DND-41 (cell line): ENCODE measurements at regions not wholly inside any gene's neighbourhood (a gene's known extent, or its start where the extent isn't known, plus 50 kb on each side); places are given as distances from the start of the nearest gene placed in this dataset.

Experiments used
- ATAC-seq: fragments of 200-7000 bp; cut with Tn5 transposase; 3 replicates; pipeline ENCODE4 v1.9.1; 2021; ENCODE audit warnings: low read depth; ENCODE audit not compliant: insufficient read depth
- DNase-seq: peaks from one replicate; pipeline ENCODE4 v3.0.0-alpha.2; 2020
- H2AFZ ChIP-seq: 2 replicates; pipeline ENCODE4 v1.6.0; 2012; ENCODE audit warnings: low read depth, low read length
- H3K27ac ChIP-seq: 2 replicates; pipeline ENCODE4 v1.5.1; 2012; ENCODE audit warnings: low read length, inconsistent platforms
- H3K27me3 ChIP-seq: fragments of 200-600 bp; sonication (generic); 2 replicates; pipeline ENCODE4 v1.6.0; 2012; ENCODE audit warnings: low read length, mild to moderate bottlenecking, inconsistent platforms; ENCODE audit not compliant: insufficient read depth, poor library complexity
- H3K36me3 ChIP-seq: 2 replicates; pipeline ENCODE4 v1.5.1; 2012; ENCODE audit warnings: low read length, inconsistent platforms; ENCODE audit not compliant: insufficient read depth
- H3K4me1 ChIP-seq: 2 replicates; pipeline ENCODE4 v1.5.1; 2012; ENCODE audit warnings: mild to moderate bottlenecking, low read length; ENCODE audit not compliant: insufficient read depth
- H3K4me2 ChIP-seq: 2 replicates; pipeline ENCODE4 v1.6.0; 2012; ENCODE audit warnings: mild to moderate bottlenecking, moderate library complexity, low read length, inconsistent platforms; ENCODE audit not compliant: insufficient read depth
- H3K4me3 ChIP-seq, 2 experiments: fragments of 200-600 bp in 1 of 2; shearing (Covaris generic) in 1 of 2; 2 replicates each; pipeline ENCODE4 v1.5.1; 2012 to 2016; ENCODE audit warnings: inconsistent platforms in 2 of 2, low read length in 2 of 2, mild to moderate bottlenecking in 2 of 2, low read depth in 1 of 2, moderate library complexity in 1 of 2
- H3K79me2 ChIP-seq: 2 replicates; pipeline ENCODE4 v1.6.0; 2012; ENCODE audit warnings: low read length, inconsistent platforms; ENCODE audit not compliant: insufficient read depth
- H3K9ac ChIP-seq: 2 replicates; pipeline ENCODE4 v1.6.0; 2012; ENCODE audit warnings: low read depth, mild to moderate bottlenecking, inconsistent platforms, low read length, moderate library complexity
- H3K9me3 ChIP-seq: 2 replicates; pipeline ENCODE4 v1.5.1; 2012; ENCODE audit warnings: low read length, moderate library complexity, mild to moderate bottlenecking, inconsistent platforms; ENCODE audit not compliant: insufficient read depth, severe bottlenecking
- H4K20me1 ChIP-seq: 2 replicates; pipeline ENCODE4 v1.6.0; 2012; ENCODE audit warnings: low read length; ENCODE audit not compliant: insufficient read depth
- EZH2 ChIP-seq: IDR thresholded peaks from 3 replicates; pipeline ENCODE4 v1.6.1; 2012; ENCODE audit warnings: borderline replicate concordance, low read depth, mild to moderate bottlenecking, moderate library complexity, low read length, inconsistent platforms; ENCODE audit not compliant: severe bottlenecking
- TF ChIP-seq, protein P1 (sequence below): IDR thresholded peaks from 2 replicates; pipeline ENCODE4 v1.5.1; 2012; ENCODE audit warnings: borderline replicate concordance, low read length, moderate library complexity, mild to moderate bottlenecking; ENCODE audit not compliant: poor library complexity, severe bottlenecking; ENCODE audit errors: extremely low read depth

DNA sequence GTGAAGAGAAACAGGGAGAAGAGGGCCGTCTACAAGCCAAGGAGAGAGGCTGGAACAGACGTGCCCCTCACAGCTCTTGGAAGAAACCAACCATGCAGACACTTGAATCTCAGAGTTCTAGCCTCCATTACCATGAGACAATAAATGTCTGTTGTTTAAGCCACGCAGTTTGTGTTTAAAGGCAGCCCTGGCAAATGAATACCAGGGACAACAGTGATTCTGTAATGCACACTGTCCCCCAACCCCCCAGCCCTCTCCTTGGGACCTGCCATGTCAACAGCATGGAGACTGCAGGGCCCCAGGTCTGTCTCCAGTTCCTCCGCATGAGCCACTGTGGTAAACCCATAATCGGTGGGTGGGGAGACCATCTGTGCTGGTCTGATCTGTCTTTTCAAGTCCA, 348.0 kb upstream of the KLF3 start:
- Histone ChIP-seq H3K4me2 (no peak overlapping the region), H3K9ac (no peak overlapping the region), H3K27ac (no peak overlapping the region), H3K4me3 (no peak overlapping the region), H3K36me3 (no peaks in the 10 kb centered on the region), H3K9me3 (no peaks in the 10 kb centered on the region), H3K4me1 (peaks cover 32% of the 10 kb centered on the region), H3K27me3 (no peaks in the 10 kb centered on the region), H2AFZ (no peak overlapping the region), H3K79me2 (no peaks in the 10 kb centered on the region), H4K20me1 (no peaks in the 10 kb centered on the region)
- no peak for ATAC-seq
- DNase-seq = no peak
- TF ChIP-seq, protein P1, sequence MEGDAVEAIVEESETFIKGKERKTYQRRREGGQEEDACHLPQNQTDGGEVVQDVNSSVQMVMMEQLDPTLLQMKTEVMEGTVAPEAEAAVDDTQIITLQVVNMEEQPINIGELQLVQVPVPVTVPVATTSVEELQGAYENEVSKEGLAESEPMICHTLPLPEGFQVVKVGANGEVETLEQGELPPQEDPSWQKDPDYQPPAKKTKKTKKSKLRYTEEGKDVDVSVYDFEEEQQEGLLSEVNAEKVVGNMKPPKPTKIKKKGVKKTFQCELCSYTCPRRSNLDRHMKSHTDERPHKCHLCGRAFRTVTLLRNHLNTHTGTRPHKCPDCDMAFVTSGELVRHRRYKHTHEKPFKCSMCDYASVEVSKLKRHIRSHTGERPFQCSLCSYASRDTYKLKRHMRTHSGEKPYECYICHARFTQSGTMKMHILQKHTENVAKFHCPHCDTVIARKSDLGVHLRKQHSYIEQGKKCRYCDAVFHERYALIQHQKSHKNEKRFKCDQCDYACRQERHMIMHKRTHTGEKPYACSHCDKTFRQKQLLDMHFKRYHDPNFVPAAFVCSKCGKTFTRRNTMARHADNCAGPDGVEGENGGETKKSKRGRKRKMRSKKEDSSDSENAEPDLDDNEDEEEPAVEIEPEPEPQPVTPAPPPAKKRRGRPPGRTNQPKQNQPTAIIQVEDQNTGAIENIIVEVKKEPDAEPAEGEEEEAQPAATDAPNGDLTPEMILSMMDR = no peak
- no peak for TF ChIP-seq EZH2

DNA sequence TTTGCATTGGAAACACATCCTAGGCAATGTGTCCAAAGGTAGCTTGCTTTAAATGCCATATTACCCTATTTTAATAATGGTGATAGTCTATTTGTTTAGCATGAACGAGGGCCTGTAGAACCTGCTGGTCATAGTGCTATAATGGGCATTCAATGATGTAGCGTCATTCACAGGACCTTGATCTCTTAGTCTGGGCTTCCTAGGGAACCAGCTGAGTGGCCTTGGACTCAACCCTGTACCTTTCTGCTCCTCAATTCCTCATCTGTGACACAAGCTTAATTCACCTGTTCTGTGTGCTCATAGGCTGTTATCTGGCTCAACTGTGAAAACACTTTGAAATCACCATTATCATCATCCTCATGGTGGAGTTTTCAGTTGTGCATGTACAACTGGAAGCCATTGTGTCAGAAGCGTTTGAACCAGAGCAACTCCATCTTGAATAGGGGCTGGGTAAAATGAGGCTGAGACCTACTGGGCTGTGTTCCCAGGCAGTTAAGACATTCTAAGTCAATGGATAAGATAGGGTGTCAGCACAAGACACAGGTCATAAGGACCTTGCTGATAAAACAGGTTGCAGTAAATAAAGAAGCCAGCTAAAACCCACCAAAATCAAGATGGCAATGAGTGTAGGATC, 346.8 kb upstream of the KLF3 start:
- Histone ChIP-seq H4K20me1 (no peaks in the 10 kb centered on the region), H3K9ac (no peak overlapping the region), H3K4me3 (no peak overlapping the region), H3K27ac (no peak overlapping the region), H2AFZ (no peak overlapping the region), H3K9me3 (no peaks in the 10 kb centered on the region), H3K27me3 (no peaks in the 10 kb centered on the region), H3K4me2 (no peak overlapping the region), H3K36me3 (no peaks in the 10 kb centered on the region), H3K4me1 (peaks cover 21% of the 10 kb centered on the region), H3K79me2 (no peaks in the 10 kb centered on the region)
- DNase-seq (no peak), ATAC-seq (no peak)
- TF ChIP-seq, protein P1 = no peak
- TF ChIP-seq EZH2 = no peak

DNA sequence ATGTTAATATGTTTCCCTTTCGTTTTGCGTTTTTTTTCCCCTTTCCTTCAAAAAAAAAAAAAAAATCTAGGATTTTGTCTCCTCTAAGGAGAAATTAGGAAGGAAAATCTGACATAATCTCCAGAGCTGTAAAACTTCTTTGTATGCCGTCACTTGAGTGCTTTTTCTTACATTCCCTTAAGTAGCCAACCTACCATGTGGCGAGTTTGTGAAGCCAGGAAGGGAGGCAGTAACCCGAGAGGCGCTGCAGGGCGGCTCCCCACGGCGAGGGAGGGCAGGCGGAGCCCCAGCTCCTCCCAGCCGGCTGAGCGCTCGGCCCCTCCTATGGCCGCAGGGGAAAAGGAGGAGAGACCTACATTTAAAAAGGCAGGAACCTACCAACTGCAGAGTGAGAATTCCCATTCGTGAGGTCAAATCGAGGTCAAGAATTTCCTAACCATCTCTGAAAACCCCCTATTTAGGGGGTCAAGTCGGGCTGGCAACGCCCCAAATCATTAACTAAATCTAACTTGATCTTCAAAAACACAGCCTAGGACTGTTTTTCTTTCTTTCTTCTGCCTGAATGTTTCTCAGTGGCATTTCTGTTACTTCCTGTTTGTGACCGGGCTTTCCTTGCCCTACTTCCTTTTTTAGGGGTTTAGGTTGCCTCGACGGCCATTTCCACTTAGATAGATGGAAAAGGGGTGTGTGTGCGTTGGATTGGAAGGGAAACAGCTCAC, 345.1 kb upstream of the KLF3 start:
- TF ChIP-seq, protein P1 = no peak
- no peak for TF ChIP-seq EZH2
- Histone ChIP-seq H3K4me2 (no peak overlapping the region), H3K4me3 (no peak overlapping the region), H3K4me1 (peaks cover 19% of the 10 kb centered on the region), H3K9me3 (no peaks in the 10 kb centered on the region), H4K20me1 (no peaks in the 10 kb centered on the region), H3K79me2 (no peaks in the 10 kb centered on the region), H3K27ac (no peak overlapping the region), H2AFZ (peak overlapping the region; percentile 29), H3K27me3 (no peaks in the 10 kb centered on the region), H3K9ac (no peak overlapping the region), H3K36me3 (no peaks in the 10 kb centered on the region)
- DNase-seq (peak; percentile 32), ATAC-seq (peak; percentile 62)
